SK-N-SH treated with all-trans-retinoic acid at 6 μM for 48 hours (cell line): ENCODE measurements at regions not wholly inside any gene's neighbourhood (a gene's known extent, or its start where the extent isn't known, plus 50 kb on each side); places are given as distances from the start of the nearest gene placed in this dataset.

Experiments
- BACH2 ChIP-seq: fragments of 250-450 bp; sonication (Bioruptor Pico); IDR thresholded peaks from 2 replicates; pipeline ENCODE4 v1.9.0; 2021; ENCODE audit warnings: mild to moderate bottlenecking, borderline replicate concordance
- GLIS3 ChIP-seq: fragments of 250-450 bp; sonication (Bioruptor Pico); IDR thresholded peaks from 2 replicates; pipeline ENCODE4 v1.5.0; 2020; ENCODE audit warnings: mild to moderate bottlenecking, moderate library complexity
- ISL1 ChIP-seq: fragments of 250-450 bp; sonication (Bioruptor Pico); IDR thresholded peaks from 2 replicates; pipeline ENCODE4 v2.1.2; 2022; ENCODE audit warnings: mild to moderate bottlenecking, moderate library complexity
- OSR1 ChIP-seq: fragments of 250-450 bp; sonication (Bioruptor Pico); IDR thresholded peaks from 2 replicates; pipeline ENCODE4 v1.8.0; 2022; ENCODE audit warnings: moderate library complexity, mild to moderate bottlenecking, inconsistent platforms
- SNAI2 ChIP-seq: fragments of 250-450 bp; sonication (Bioruptor Pico); IDR thresholded peaks from 2 replicates; pipeline ENCODE4 v1.5.0; 2020; ENCODE audit warnings: mild to moderate bottlenecking, moderate library complexity
- TF ChIP-seq, protein P1 (sequence below): fragments of 250-450 bp; sonication (Bioruptor Pico); IDR thresholded peaks from 2 replicates; pipeline ENCODE4 v1.8.0; 2020; ENCODE audit warnings: mild to moderate bottlenecking, moderate library complexity, borderline replicate concordance
- TF ChIP-seq, protein P2 (sequence below): fragments of 250-450 bp; sonication (Bioruptor Pico); IDR thresholded peaks from 2 replicates; pipeline ENCODE4 v1.8.0; 2021; ENCODE audit warnings: low read depth, mild to moderate bottlenecking, moderate library complexity, borderline replicate concordance

DNA sequence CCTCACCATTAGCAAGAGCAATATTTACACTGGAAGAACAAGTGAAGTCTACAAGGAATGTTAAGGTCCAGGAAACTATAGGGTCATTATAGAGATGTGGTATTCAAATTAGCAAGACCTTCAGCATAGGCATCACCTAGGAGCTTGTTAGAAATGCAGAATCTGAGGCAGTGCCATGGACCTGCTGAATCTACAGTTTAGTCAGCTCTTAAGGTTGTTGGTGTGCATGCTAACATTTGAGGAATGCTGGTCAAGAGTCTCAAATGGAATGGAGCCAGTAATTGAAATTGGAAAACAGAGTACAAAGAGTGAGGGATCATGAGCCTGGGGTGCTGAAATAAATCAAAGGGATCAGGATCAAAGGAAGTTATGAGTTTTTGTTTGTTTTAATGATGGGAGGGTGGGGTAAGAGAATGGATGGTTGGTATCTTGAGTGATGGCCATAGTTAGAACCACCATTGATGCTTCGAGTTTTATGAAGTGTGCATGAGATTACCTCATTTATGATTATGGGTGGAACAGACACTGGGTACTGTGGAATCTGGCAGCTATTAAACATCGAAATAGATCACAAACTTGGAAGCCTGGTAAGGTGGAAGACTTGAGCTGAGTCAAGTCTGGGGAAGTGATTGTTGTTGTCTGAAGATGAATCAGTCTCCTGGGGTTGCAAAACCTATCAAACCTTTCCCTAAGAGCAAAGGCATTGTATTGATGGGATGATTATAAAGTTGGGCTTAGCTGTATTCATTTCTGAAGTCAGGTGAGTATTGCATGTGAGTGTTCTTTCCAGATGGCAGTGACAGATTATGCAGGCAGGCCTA, 323.3 kb upstream of the E2F7 start:
- TF ChIP-seq GLIS3 (CRISPR knock-in tag) (no peak), SNAI2 (no peak), ISL1 (CRISPR knock-in tag) (no peak), OSR1 (CRISPR knock-in tag) (no peak), BACH2 (CRISPR knock-in tag) (no peak)
- TF ChIP-seq, protein P1, sequence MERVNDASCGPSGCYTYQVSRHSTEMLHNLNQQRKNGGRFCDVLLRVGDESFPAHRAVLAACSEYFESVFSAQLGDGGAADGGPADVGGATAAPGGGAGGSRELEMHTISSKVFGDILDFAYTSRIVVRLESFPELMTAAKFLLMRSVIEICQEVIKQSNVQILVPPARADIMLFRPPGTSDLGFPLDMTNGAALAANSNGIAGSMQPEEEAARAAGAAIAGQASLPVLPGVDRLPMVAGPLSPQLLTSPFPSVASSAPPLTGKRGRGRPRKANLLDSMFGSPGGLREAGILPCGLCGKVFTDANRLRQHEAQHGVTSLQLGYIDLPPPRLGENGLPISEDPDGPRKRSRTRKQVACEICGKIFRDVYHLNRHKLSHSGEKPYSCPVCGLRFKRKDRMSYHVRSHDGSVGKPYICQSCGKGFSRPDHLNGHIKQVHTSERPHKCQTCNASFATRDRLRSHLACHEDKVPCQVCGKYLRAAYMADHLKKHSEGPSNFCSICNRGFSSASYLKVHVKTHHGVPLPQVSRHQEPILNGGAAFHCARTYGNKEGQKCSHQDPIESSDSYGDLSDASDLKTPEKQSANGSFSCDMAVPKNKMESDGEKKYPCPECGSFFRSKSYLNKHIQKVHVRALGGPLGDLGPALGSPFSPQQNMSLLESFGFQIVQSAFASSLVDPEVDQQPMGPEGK (CRISPR knock-in tag), result no peak
- TF ChIP-seq, protein P2, sequence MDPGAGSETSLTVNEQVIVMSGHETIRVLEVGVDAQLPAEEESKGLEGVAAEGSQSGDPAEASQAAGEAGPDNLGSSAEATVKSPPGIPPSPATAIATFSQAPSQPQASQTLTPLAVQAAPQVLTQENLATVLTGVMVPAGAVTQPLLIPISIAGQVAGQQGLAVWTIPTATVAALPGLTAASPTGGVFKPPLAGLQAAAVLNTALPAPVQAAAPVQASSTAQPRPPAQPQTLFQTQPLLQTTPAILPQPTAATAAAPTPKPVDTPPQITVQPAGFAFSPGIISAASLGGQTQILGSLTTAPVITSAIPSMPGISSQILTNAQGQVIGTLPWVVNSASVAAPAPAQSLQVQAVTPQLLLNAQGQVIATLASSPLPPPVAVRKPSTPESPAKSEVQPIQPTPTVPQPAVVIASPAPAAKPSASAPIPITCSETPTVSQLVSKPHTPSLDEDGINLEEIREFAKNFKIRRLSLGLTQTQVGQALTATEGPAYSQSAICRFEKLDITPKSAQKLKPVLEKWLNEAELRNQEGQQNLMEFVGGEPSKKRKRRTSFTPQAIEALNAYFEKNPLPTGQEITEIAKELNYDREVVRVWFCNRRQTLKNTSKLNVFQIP, result no peak
